ENCODE measurements at regions not wholly inside any gene's neighbourhood (a gene's known extent, or its start where the extent isn't known, plus 50 kb on each side); places are given as distances from the start of the nearest gene placed in this dataset.

DNA sequence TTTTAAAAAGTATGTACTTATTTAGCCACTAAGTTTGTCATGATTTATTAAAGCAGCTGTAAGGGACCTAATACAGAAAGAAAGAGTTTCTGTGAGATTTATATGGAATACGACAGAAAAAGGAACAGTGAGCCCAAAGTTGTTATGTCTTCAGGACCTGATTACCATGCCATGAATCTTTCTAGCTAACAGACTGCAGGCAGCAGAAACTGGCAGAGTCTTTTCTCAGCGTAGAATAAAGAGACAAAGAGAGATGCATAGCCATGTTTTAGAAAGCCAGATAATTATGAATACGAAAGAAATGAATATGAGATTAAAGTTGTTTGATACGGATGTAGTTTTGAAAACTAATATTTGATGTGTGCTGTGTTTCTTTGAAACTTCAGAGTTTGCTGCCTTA, 624.1 kb upstream of the ADGRB3 start:
- TF ChIP-seq ELF4 (IDR thresholded peaks at IDR 0.05) (no peak), TARDBP (IDR thresholded peaks at IDR 0.05) (no peak), LEF1 (IDR thresholded peaks at IDR 0.05; ENCODE audit: borderline replicate concordance) (no peak), SP1 (IDR thresholded peaks at IDR 0.05) (no peak), PKNOX1 (IDR thresholded peaks at IDR 0.05) (no peak), SUZ12 (IDR thresholded peaks at IDR 0.05) (no peak), BHLHE40 (IDR thresholded peaks at IDR 0.05; ENCODE audit: borderline replicate concordance) (no peak), L3MBTL2 (conservative IDR thresholded peaks at IDR 0.05) (no peak), ARNT (IDR thresholded peaks at IDR 0.05) (no peak), FOXK2 (IDR thresholded peaks at IDR 0.05) (no peak), HDGF (IDR thresholded peaks at IDR 0.05; ENCODE audit: borderline replicate concordance) (no peak), FOXA1 (IDR thresholded peaks at IDR 0.05) (no peak), NFRKB (IDR thresholded peaks at IDR 0.05) (no peak)
